HCT116 (cell line): ENCODE measurements at regions not wholly inside any gene's neighbourhood (a gene's known extent, or its start where the extent isn't known, plus 50 kb on each side); places are given as distances from the start of the nearest gene placed in this dataset.

ENCODE experiments used
- ATAC-seq: fragments of 200-7000 bp; cut with Tn5 transposase; 2 replicates; pipeline ENCODE4 v1.9.1; 2020; ENCODE audit warnings: mild to moderate bottlenecking, moderate library complexity
- BruUV-seq: library from RNA; stranded (reverse); fragments of 400-500 nt; replicated peaks from 2 replicates; lab custom pipeline; 2021; lab: Mats Ljungman, UMichigan
- CTCF ChIA-PET: fragments of 300-600 bp; sonication (Branson Sonifier 250); formaldehyde crosslinking; loops from one replicate; lab custom pipeline; 2021; ENCODE audit warnings: antibody characterized with exemption; lab: Charles Lee
- POLR2A ChIA-PET: fragments of 300-600, 350-600 bp; sonication (Branson Sonifier 250); formaldehyde crosslinking; loops from one replicate; lab custom pipeline; 2021; ENCODE audit warnings: antibody characterized with exemption; lab: Charles Lee
- RAD21 ChIA-PET, 2 experiments: fragments of 300-600 bp; sonication (Branson Sonifier 250); formaldehyde crosslinking; loops; one replicate each; lab custom pipeline; 2023; ENCODE audit warnings: low total read pairs in 2 of 2; ENCODE audit not compliant: uncharacterized antibody in 2 of 2, unreplicated experiment in 2 of 2, low non-redundant PET in 1 of 2; lab: Charles Lee
- DNase-seq: peaks from one replicate; pipeline ENCODE4 v3.0.0-alpha.2; 2010; ENCODE audit warnings: low read depth, low spot score
- H2AFZ ChIP-seq: fragments of 200-600 bp; shearing (Covaris generic), sonication (generic); 2 replicates; pipeline ENCODE4 v1.6.1; 2017; ENCODE audit warnings: low read depth, mixed run types, mixed read lengths, antibody characterized with exemption, low read length; ENCODE audit not compliant: poor library complexity, severe bottlenecking
- H3K27ac ChIP-seq: 2 replicates; pipeline ENCODE4 v1.5.1; 2012; ENCODE audit warnings: low read depth, low read length
- H3K27me3 ChIP-seq: fragments of 200-600 bp; sonication (generic); 2 replicates; pipeline ENCODE4 v1.6.1; 2016; ENCODE audit warnings: mixed run types, low read length, mixed read lengths; ENCODE audit not compliant: insufficient read depth
- H3K36me3 ChIP-seq, 2 experiments: fragments of 200-500 bp in 1 of 2; fragments of 200-600 bp in 1 of 2; sonication (Bioruptor generic) in 1 of 2; sonication (generic) in 1 of 2; 2 replicates each; pipeline versions ENCODE4 v1.5.1 to v1.6.1; 2014 to 2016; ENCODE audit warnings: low read length in 2 of 2, inconsistent platforms in 1 of 2, mixed read lengths in 1 of 2, mixed run types in 1 of 2; ENCODE audit not compliant: insufficient read depth in 2 of 2, control insufficient read depth in 1 of 2
- H3K4me1 ChIP-seq, 2 experiments: fragments of 200-600 bp in 1 of 2; sonication (generic) in 1 of 2; 2 replicates each; pipeline versions ENCODE4 v1.5.1 to v1.6.1; 2012 to 2017; ENCODE audit warnings: low read length in 2 of 2, inconsistent platforms in 1 of 2, mild to moderate bottlenecking in 1 of 2, mixed read lengths in 1 of 2, mixed run types in 1 of 2, moderate library complexity in 1 of 2; ENCODE audit not compliant: insufficient read depth in 2 of 2, control insufficient read depth in 1 of 2
- H3K4me2 ChIP-seq: fragments of 200-600 bp; sonication (generic); 2 replicates; pipeline ENCODE4 v1.6.1; 2017; ENCODE audit warnings: mixed run types, low read length, mixed read lengths
- H3K4me3 ChIP-seq, 2 experiments: fragments of 200-600 bp in 1 of 2; sonication (generic) in 1 of 2; replicated peaks in 1 of 2; 2 replicates each; pipeline ENCODE4 v1.5.1; 2011 to 2016; ENCODE audit warnings: low read length in 2 of 2, control low read depth in 1 of 2, low read depth in 1 of 2, mild to moderate bottlenecking in 1 of 2, mixed read lengths in 1 of 2, mixed run types in 1 of 2
- H3K79me2 ChIP-seq: fragments of 200-600 bp; sonication (generic); 2 replicates; pipeline ENCODE4 v1.6.1; 2017; ENCODE audit warnings: mild to moderate bottlenecking, mixed run types, low read length, moderate library complexity, mixed read lengths; ENCODE audit not compliant: insufficient read depth
- H3K9ac ChIP-seq: fragments of 200-600 bp; sonication (generic); 2 replicates; pipeline ENCODE4 v1.6.1; 2016; ENCODE audit warnings: low read length, mixed read lengths
- H3K9me2 ChIP-seq: fragments of 200-600 bp; sonication (generic), shearing (Covaris generic); 2 replicates; pipeline ENCODE4 v1.6.1; 2017; ENCODE audit warnings: mixed run types, mild to moderate bottlenecking, moderate library complexity; ENCODE audit not compliant: insufficient read depth
- H3K9me3 ChIP-seq, 2 experiments: fragments of 200-500 bp in 1 of 2; fragments of 200-600 bp in 1 of 2; sonication (Bioruptor generic) in 1 of 2; sonication (generic) in 1 of 2; 2 replicates each; pipeline ENCODE4 v1.6.1; 2014 to 2017; ENCODE audit warnings: low read length in 2 of 2, mixed read lengths in 2 of 2, inconsistent platforms in 1 of 2, low read depth in 1 of 2, mild to moderate bottlenecking in 1 of 2, mixed run types in 1 of 2, moderate library complexity in 1 of 2; ENCODE audit not compliant: control insufficient read depth in 1 of 2, insufficient read depth in 1 of 2
- H4K20me1 ChIP-seq: fragments of 200-600 bp; sonication (generic), shearing (Covaris generic); 2 replicates; pipeline ENCODE4 v1.6.1; 2017; ENCODE audit warnings: mixed run types, mild to moderate bottlenecking, moderate library complexity; ENCODE audit not compliant: insufficient read depth
- ATF3 ChIP-seq: IDR thresholded peaks from 2 replicates; pipeline ENCODE4 v1.6.1; 2012
- CBX3 ChIP-seq: IDR thresholded peaks from 2 replicates; pipeline ENCODE4 v1.6.1; 2012; ENCODE audit warnings: low read depth
- ELF1 ChIP-seq: IDR thresholded peaks from 2 replicates; pipeline ENCODE4 v1.6.1; 2012; ENCODE audit warnings: low read depth, borderline replicate concordance
- EZH2 ChIP-seq: fragments of 200-600 bp; sonication (generic); IDR thresholded peaks from 2 replicates; pipeline ENCODE4 v1.6.1; 2017; ENCODE audit warnings: antibody characterized with exemption, mixed run types
- JUND ChIP-seq: IDR thresholded peaks from 2 replicates; pipeline ENCODE4 v1.6.1; 2012
- POLR2A ChIP-seq: IDR thresholded peaks from 2 replicates; pipeline ENCODE4 v1.7.0; 2011; ENCODE audit warnings: borderline replicate concordance; ENCODE audit not compliant: insufficient read depth, insufficient read length; ENCODE audit errors: extremely low read depth
- RAD21 ChIP-seq: IDR thresholded peaks from 2 replicates; pipeline ENCODE4 v1.6.1; 2012; ENCODE audit warnings: low read depth, mild to moderate bottlenecking
- REST ChIP-seq: IDR thresholded peaks from 2 replicates; pipeline ENCODE4 v1.6.1; 2012; ENCODE audit warnings: low read depth
- SRF ChIP-seq: IDR thresholded peaks from 2 replicates; pipeline ENCODE4 v1.6.1; 2012; ENCODE audit warnings: low read depth
- ZFX ChIP-seq: fragments of 450-650 bp; IDR thresholded peaks from 2 replicates; pipeline ENCODE4 v1.6.1; 2017
- intact Hi-C: fragments of 100-400 bp; cut with micrococcal nuclease; formaldehyde crosslinking; loops from 2 replicates; pipeline ENCODE4 v1.10.0; 2022

GRCh38 chr2:15768615-15769014 lies 171.7 kb upstream of the MYCN start:
- H3K27ac ChIP-seq = no peak overlapping the region
- RAD21 ChIA-PET = no interaction called here
- no peak overlapping the region for H3K4me3 ChIP-seq
- no peak for TF ChIP-seq REST
- TF ChIP-seq POLR2A = no peak
- TF ChIP-seq ZFX = no peak
- H3K9me2 ChIP-seq = no peaks in the 10 kb centered on the region
- H2AFZ ChIP-seq = no peak overlapping the region
- H3K79me2 ChIP-seq = no peaks in the 10 kb centered on the region
- POLR2A ChIA-PET = no interaction called here
- no peak overlapping the region for H3K9ac ChIP-seq
- intact Hi-C loops = no loop called here
- ATAC-seq (no peak), DNase-seq (no peak)
- H3K4me1 ChIP-seq = no peaks in the 10 kb centered on the region
- CTCF ChIA-PET = no interaction called here
- no peak overlapping the region for H3K4me2 ChIP-seq
- no TSS peak for BruUV-seq
- H3K36me3 ChIP-seq = no peaks in the 10 kb centered on the region
- no peaks in the 10 kb centered on the region for H3K9me3 ChIP-seq
- H4K20me1 ChIP-seq = no peaks in the 10 kb centered on the region
- no peaks in the 10 kb centered on the region for H3K27me3 ChIP-seq

- no peaks in the 10 kb centered on the region for H3K36me3 ChIP-seq
- no peak overlapping the region for H3K4me2 ChIP-seq
- BruUV-seq = no TSS peak
- TF ChIP-seq ATF3 = no peak
- no peak for TF ChIP-seq CBX3
- TF ChIP-seq SRF = no peak
- no peak for TF ChIP-seq RAD21
- no peak for TF ChIP-seq JUND
- TF ChIP-seq POLR2A = no peak
- TF ChIP-seq ELF1 = no peak
- TF ChIP-seq EZH2 = no peak
- H3K9me3 ChIP-seq = no peaks in the 10 kb centered on the region
- no peak overlapping the region for H3K4me3 ChIP-seq
- H3K9ac ChIP-seq = no peak overlapping the region
- H3K9me2 ChIP-seq = no peaks in the 10 kb centered on the region
- H2AFZ ChIP-seq = no peak overlapping the region
- ChIA-PET RAD21 (no interaction called here), CTCF (no interaction called here), POLR2A (no interaction called here)
- no peak for ATAC-seq
- H3K4me1 ChIP-seq = no peaks in the 10 kb centered on the region
- no peak overlapping the region for H3K27ac ChIP-seq
- H3K79me2 ChIP-seq = no peaks in the 10 kb centered on the region
- intact Hi-C loops = no loop called here
- H4K20me1 ChIP-seq = no peaks in the 10 kb centered on the region
- no peak for DNase-seq
- no peaks in the 10 kb centered on the region for H3K27me3 ChIP-seq
Measured at GRCh38 chr2:15769235-15769634, 171.1 kb upstream of the MYCN start.
